ENCODE measurements at regions not wholly inside any gene's neighbourhood (a gene's known extent, or its start where the extent isn't known, plus 50 kb on each side); places are given as distances from the start of the nearest gene placed in this dataset.

DNA sequence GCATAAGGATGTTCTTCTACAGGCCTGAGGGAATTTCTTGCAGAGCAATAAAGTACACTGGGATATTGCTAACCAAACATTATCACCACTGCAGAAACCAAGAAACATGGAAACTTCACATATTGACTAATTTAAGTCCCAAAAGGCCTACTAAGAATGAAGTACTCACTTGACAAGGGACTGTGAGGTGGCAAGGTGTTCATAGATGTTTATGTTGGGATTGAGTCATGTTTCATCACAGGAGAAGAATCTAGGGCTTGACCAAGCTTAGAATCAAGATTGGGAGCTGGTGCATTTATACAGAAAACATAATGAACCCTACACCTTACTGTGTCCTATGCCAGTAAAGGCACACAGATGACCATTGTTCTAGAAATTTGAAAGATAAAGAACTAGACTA lies 56.7 kb upstream of the GAS1 start:
- Histone ChIP-seq H3K4me2 (ENCODE audit: low read length) (no peak overlapping the region), H3K27me3 (ENCODE audit: low read length) (no peaks in the 10 kb centered on the region), H3K4me3 (ENCODE audit: low read length) (no peak overlapping the region), H3K9ac (ENCODE audit: low read length) (no peak overlapping the region), H3K27ac (ENCODE audit: low read length) (no peak overlapping the region), H3K4me1 (ENCODE audit: insufficient read depth, low read length) (no peaks in the 10 kb centered on the region), H3F3A (ENCODE audit: low read length, unreplicated experiment) (no peaks in the 10 kb centered on the region), H4K20me1 (ENCODE audit: low read length) (no peaks in the 10 kb centered on the region), H3K9me2 (replicated peaks; ENCODE audit: low read length) (no peaks in the 10 kb centered on the region), H3K9me3 (ENCODE audit: low read length) (no peaks in the 10 kb centered on the region), H3K36me3 (ENCODE audit: low read depth, low read length) (no peaks in the 10 kb centered on the region), H3K79me2 (ENCODE audit: low read length) (no peaks in the 10 kb centered on the region), H2AFZ (ENCODE audit: low read length) (no peak overlapping the region)
- no peak for TF ChIP-seq EZH2 (IDR thresholded peaks at IDR 0.05; ENCODE audit: low read length, unreplicated experiment)
- TF ChIP-seq, protein P1, sequence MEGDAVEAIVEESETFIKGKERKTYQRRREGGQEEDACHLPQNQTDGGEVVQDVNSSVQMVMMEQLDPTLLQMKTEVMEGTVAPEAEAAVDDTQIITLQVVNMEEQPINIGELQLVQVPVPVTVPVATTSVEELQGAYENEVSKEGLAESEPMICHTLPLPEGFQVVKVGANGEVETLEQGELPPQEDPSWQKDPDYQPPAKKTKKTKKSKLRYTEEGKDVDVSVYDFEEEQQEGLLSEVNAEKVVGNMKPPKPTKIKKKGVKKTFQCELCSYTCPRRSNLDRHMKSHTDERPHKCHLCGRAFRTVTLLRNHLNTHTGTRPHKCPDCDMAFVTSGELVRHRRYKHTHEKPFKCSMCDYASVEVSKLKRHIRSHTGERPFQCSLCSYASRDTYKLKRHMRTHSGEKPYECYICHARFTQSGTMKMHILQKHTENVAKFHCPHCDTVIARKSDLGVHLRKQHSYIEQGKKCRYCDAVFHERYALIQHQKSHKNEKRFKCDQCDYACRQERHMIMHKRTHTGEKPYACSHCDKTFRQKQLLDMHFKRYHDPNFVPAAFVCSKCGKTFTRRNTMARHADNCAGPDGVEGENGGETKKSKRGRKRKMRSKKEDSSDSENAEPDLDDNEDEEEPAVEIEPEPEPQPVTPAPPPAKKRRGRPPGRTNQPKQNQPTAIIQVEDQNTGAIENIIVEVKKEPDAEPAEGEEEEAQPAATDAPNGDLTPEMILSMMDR (conservative IDR thresholded peaks at IDR 0.05; ENCODE audit: low read depth, low read length), result no peak
- no peak for TF ChIP-seq EZH2phosphoT487 (IDR thresholded peaks at IDR 0.05; ENCODE audit: borderline replicate concordance, low read length)
- ChIA-PET POLR2A (ENCODE audit: unreplicated experiment) (no interaction called here), CTCF (no interaction called here)
- DNase-seq (no peak), ATAC-seq (no peak)
- no TSS peak for BruUV-seq (replicated peaks)
- intact Hi-C loops (cut with micrococcal nuclease), result no loop called here

- no peak overlapping the region for H3K9ac ChIP-seq (ENCODE audit: low read length)
- intact Hi-C loops (cut with micrococcal nuclease), result no loop called here
- no peaks in the 10 kb centered on the region for H3K27me3 ChIP-seq (ENCODE audit: low read length)
- H3K4me1 ChIP-seq (ENCODE audit: insufficient read depth, low read length), result no peaks in the 10 kb centered on the region
- H3F3A ChIP-seq (ENCODE audit: low read length, unreplicated experiment), result no peaks in the 10 kb centered on the region
- no TSS peak for BruUV-seq (replicated peaks)
- no peaks in the 10 kb centered on the region for H3K9me3 ChIP-seq (ENCODE audit: low read length)
- no peaks in the 10 kb centered on the region for H4K20me1 ChIP-seq (ENCODE audit: low read length)
- H3K27ac ChIP-seq (ENCODE audit: low read length), result no peak overlapping the region
- H2AFZ ChIP-seq (ENCODE audit: low read length), result no peak overlapping the region
- H3K4me2 ChIP-seq (ENCODE audit: low read length), result no peak overlapping the region
- TF ChIP-seq EZH2 (IDR thresholded peaks at IDR 0.05; ENCODE audit: low read length, unreplicated experiment), result no peak
- TF ChIP-seq EZH2phosphoT487 (IDR thresholded peaks at IDR 0.05; ENCODE audit: borderline replicate concordance, low read length), result no peak
- TF ChIP-seq, protein P1 (conservative IDR thresholded peaks at IDR 0.05; ENCODE audit: low read depth, low read length), result no peak
- no peaks in the 10 kb centered on the region for H3K9me2 ChIP-seq (replicated peaks; ENCODE audit: low read length)
- ATAC-seq (no peak), DNase-seq (no peak)
- CTCF ChIA-PET, result no interaction called here
- H3K36me3 ChIP-seq (ENCODE audit: low read depth, low read length), result no peaks in the 10 kb centered on the region
- H3K79me2 ChIP-seq (ENCODE audit: low read length), result no peaks in the 10 kb centered on the region
- POLR2A ChIA-PET (ENCODE audit: unreplicated experiment), result no interaction called here
- no peak overlapping the region for H3K4me3 ChIP-seq (ENCODE audit: low read length)
Measured at GRCh38 chr9:87006956-87007355, 59.6 kb upstream of the GAS1 start.

- no peak overlapping the region for H2AFZ ChIP-seq (ENCODE audit: low read length)
- TF ChIP-seq EZH2 (IDR thresholded peaks at IDR 0.05; ENCODE audit: low read length, unreplicated experiment) (no peak), EZH2phosphoT487 (IDR thresholded peaks at IDR 0.05; ENCODE audit: borderline replicate concordance, low read length) (no peak)
- TF ChIP-seq, protein P1 (conservative IDR thresholded peaks at IDR 0.05; ENCODE audit: low read depth, low read length), result no peak
- ChIA-PET POLR2A (ENCODE audit: unreplicated experiment) (no interaction called here), CTCF (no interaction called here)
- ATAC-seq, result no peak
- no peak overlapping the region for H3K4me2 ChIP-seq (ENCODE audit: low read length)
- DNase-seq, result no peak
- H3K4me3 ChIP-seq (ENCODE audit: low read length), result no peak overlapping the region
- no TSS peak for BruUV-seq (replicated peaks)
- no peaks in the 10 kb centered on the region for H3F3A ChIP-seq (ENCODE audit: low read length, unreplicated experiment)
- no peaks in the 10 kb centered on the region for H4K20me1 ChIP-seq (ENCODE audit: low read length)
- H3K79me2 ChIP-seq (ENCODE audit: low read length), result no peaks in the 10 kb centered on the region
- no peaks in the 10 kb centered on the region for H3K27me3 ChIP-seq (ENCODE audit: low read length)
- no peaks in the 10 kb centered on the region for H3K36me3 ChIP-seq (ENCODE audit: low read depth, low read length)
- no peaks in the 10 kb centered on the region for H3K4me1 ChIP-seq (ENCODE audit: insufficient read depth, low read length)
- intact Hi-C loops (cut with micrococcal nuclease), result no loop called here
- H3K9me2 ChIP-seq (replicated peaks; ENCODE audit: low read length), result no peaks in the 10 kb centered on the region
- no peaks in the 10 kb centered on the region for H3K9me3 ChIP-seq (ENCODE audit: low read length)
- H3K9ac ChIP-seq (ENCODE audit: low read length), result no peak overlapping the region
- no peak overlapping the region for H3K27ac ChIP-seq (ENCODE audit: low read length)
Measured at GRCh38 chr9:87007711-87008366, 60.5 kb upstream of the GAS1 start.

Data from PC-3 (cell line).